GM12891 (cell line): ENCODE measurements at regions not wholly inside any gene's neighbourhood (a gene's known extent, or its start where the extent isn't known, plus 50 kb on each side); places are given as distances from the start of the nearest gene placed in this dataset.

Experiments
- POLR2A ChIP-seq: IDR thresholded peaks from 2 replicates; pipeline ENCODE4 v1.6.1; 2011; ENCODE audit warnings: low read depth, low read length, control low read depth
- POLR2AphosphoS5 ChIP-seq: IDR thresholded peaks from 2 replicates; pipeline ENCODE4 v1.6.1; 2011; ENCODE audit warnings: low read depth, low read length, control low read depth
- POU2F2 ChIP-seq: IDR thresholded peaks from 2 replicates; pipeline ENCODE4 v1.6.1; 2011; ENCODE audit warnings: low read depth, mild to moderate bottlenecking, control low read depth, low read length, moderate library complexity

DNA sequence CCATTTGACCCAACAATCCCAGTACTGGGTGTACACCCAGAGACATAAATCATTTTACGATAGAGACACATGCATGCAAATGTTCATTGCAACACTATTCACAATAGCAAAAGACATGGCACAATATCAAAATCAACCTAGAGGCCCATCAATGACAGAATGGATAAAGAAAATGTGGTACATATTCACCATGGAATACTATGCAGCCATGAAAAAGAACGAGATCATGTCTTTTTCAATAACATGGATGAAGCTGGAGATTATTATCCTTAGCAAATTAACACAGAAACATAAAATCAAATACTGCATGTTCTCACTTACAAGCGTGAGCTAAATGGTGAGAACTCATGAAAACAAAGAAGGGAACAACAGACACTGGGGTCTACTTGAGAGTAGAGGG is 249.1 kb downstream of the RASSF9 start:
- TF ChIP-seq POLR2AphosphoS5 (no peak), POLR2A (no peak), POU2F2 (no peak)
